Prostate gland (tissue), 2 donors: ENCODE measurements at regions not wholly inside any gene's neighbourhood (a gene's known extent, or its start where the extent isn't known, plus 50 kb on each side); places are given as distances from the start of the nearest gene placed in this dataset.
A peak's percentile ranks its signal among the peaks of the same experiment; 100 is the strongest.

Source experiments
- DNase-seq: peaks from one replicate; pipeline ENCODE4 v3.0.0-alpha.2; 2019; ENCODE audit warnings: low spot score
- H3K27ac ChIP-seq, 2 donors: fragments of 200-600 bp; sonication (generic); 2 replicates each; pipeline ENCODE4 v1.5.1; 2017 to 2019
- H3K27me3 ChIP-seq: fragments of 200-600 bp; sonication (generic); replicated peaks from 2 replicates; pipeline ENCODE4 v1.5.1; 2019; ENCODE audit not compliant: insufficient read depth
- H3K36me3 ChIP-seq, 2 donors: fragments of 200-600 bp; sonication (generic); 1 replicate in 1 of 2; 2 replicates in 1 of 2; pipeline versions ENCODE4 v1.5.1 to v1.8.1; 2017 to 2019
- H3K4me1 ChIP-seq: fragments of 200-600 bp; sonication (generic); replicated peaks from 2 replicates; pipeline ENCODE4 v1.5.1; 2019
- H3K4me3 ChIP-seq, 2 donors: fragments of 200-600 bp; sonication (generic); 2 replicates each; pipeline ENCODE4 v1.5.1; 2017 to 2019
- H3K9me3 ChIP-seq: fragments of 200-600 bp; sonication (generic); 2 replicates; pipeline ENCODE4 v1.5.1; 2017
- CTCF ChIP-seq, 4 experiments: fragments of 200-600 bp in 2 of 4; fragments of 450-650 bp in 2 of 4; sonication (generic) in 2 of 4; IDR thresholded peaks; 1 replicate in 3 of 4; 2 replicates in 1 of 4; pipeline ENCODE4 v1.5.1; 2016 to 2019; ENCODE audit warnings: antibody characterized with exemption in 4 of 4, mild to moderate bottlenecking in 2 of 4, moderate library complexity in 2 of 4
- POLR2A ChIP-seq: fragments of 450-650 bp; IDR thresholded peaks from one replicate; pipeline ENCODE4 v1.6.1; 2016; ENCODE audit warnings: antibody characterized with exemption, mild to moderate bottlenecking
- POLR2AphosphoS5 ChIP-seq: sonication (generic); formaldehyde crosslinking; IDR thresholded peaks from one replicate; pipeline ENCODE4 v1.6.1; 2017; ENCODE audit warnings: antibody characterized with exemption
- WGBS: methylation state at CpG from one replicate; pipeline ENCODE4 v1.1.5; 2018; 5-methylcytosine and 5-hydroxymethylcytosine counted together
- intact Hi-C: fragments of 100-400 bp; cut with DNase I; formaldehyde crosslinking; loops from one replicate; pipeline ENCODE4 v1.14.2; 2022

- Histone ChIP-seq H3K9me3 (no peaks in the 10 kb centered on the region), H3K27ac (no peak overlapping the region), H3K36me3 (no peaks in the 10 kb centered on the region), H3K4me3 (no peak overlapping the region), H3K27me3 (no peaks in the 10 kb centered on the region), H3K4me1 (no peaks in the 10 kb centered on the region)
- TF ChIP-seq CTCF (IDR thresholded peaks at IDR 0.05): no peak
- TF ChIP-seq POLR2AphosphoS5: no peak
- no peak for TF ChIP-seq POLR2A
- no peak for DNase-seq
- intact Hi-C loops: no loop called here
- WGBS: 72% methylated on average over 3 of the region's 3 CpGs
Measured at GRCh38 chrX:8873956-8874355, 72.8 kb upstream of the FAM9A start.

DNA sequence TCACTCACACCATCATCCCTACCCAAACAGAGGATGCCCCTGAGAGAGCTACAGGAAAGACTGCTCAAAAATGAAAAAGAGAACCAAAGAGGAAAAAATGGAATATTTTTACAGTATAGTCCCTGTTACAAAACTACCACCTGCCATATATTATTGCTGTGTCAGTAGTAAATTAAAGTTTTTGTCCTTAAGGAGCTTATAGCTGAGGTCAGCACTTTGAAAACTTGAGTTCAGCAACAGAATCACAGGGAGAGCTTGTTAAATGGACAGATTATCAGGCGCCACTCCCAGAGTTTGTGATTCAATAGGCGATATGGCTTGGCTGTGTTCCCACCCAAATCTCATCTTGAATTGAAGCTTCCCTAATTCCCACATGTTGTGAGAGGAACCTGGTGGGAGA lies 71.9 kb upstream of the FAM9A start:
- no peak for DNase-seq
- no peak overlapping the region for H3K4me3 ChIP-seq
- no peaks in the 10 kb centered on the region for H3K4me1 ChIP-seq
- intact Hi-C loops: no loop called here
- H3K27ac ChIP-seq: no peak overlapping the region
- no peaks in the 10 kb centered on the region for H3K9me3 ChIP-seq
- H3K27me3 ChIP-seq: no peaks in the 10 kb centered on the region
- 81% methylated on average over 2 of the region's 2 CpGs for WGBS
- TF ChIP-seq POLR2A (no peak), CTCF (IDR thresholded peaks at IDR 0.05) (no peak), POLR2AphosphoS5 (no peak)
- H3K36me3 ChIP-seq: no peaks in the 10 kb centered on the region

GRCh38 chrX:8870411-8870810 lies 69.2 kb upstream of the FAM9A start:
- intact Hi-C loops: no loop called here
- no peaks in the 10 kb centered on the region for H3K36me3 ChIP-seq
- H3K4me3 ChIP-seq: no peak overlapping the region
- 55% methylated on average over 3 of the region's 3 CpGs for WGBS
- H3K27me3 ChIP-seq: no peaks in the 10 kb centered on the region
- no peak for TF ChIP-seq CTCF (IDR thresholded peaks at IDR 0.05)
- TF ChIP-seq POLR2AphosphoS5: no peak
- no peak for TF ChIP-seq POLR2A
- H3K4me1 ChIP-seq: no peaks in the 10 kb centered on the region
- no peak for DNase-seq
- H3K27ac ChIP-seq: no peak overlapping the region
- H3K9me3 ChIP-seq: no peaks in the 10 kb centered on the region

DNA sequence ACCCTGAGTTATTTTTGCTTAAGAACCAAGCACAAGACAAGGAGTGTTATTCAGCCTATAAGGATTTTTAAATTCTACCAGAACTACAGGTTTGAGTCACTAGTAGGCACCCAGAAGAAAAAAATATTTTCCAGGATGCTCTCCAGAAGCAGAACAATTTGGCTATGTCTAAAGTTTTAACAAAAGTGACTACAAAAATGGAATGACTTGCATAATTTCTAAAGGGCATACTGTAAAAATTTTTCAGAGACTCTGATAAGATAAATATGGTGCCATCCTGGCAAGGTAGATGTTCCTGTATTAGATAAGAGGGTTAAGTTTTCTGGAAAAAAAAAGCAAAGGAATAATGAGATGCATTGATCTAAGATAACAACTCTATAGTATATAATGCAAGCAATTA lies 68.6 kb upstream of the FAM9A start:
- Histone ChIP-seq H3K4me3 (no peak overlapping the region), H3K36me3 (no peaks in the 10 kb centered on the region), H3K4me1 (no peaks in the 10 kb centered on the region), H3K9me3 (no peaks in the 10 kb centered on the region), H3K27me3 (no peaks in the 10 kb centered on the region), H3K27ac (no peak overlapping the region)
- intact Hi-C loops: no loop called here
- no peak for DNase-seq
- TF ChIP-seq POLR2AphosphoS5 (no peak), CTCF (IDR thresholded peaks at IDR 0.05) (no peak), POLR2A (no peak)

DNA sequence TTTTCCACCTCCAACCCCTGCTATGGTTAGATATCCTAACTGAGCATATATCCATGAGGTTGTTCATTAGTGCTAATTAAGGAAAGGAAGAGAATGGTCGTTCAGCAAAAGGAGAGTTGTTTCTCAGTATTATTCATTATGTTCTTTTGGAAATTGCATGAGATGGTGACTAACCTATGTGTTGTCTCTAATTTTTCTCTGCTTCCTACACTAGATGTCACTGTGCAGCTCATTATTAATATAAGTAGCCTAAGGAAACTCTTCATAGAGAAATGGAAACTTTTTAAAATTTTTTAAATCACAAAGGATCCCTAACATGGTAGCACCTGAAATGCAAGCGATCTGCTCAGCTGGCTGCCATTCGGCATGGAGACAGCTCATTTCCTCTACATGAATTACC lies 67.7 kb upstream of the FAM9A start:
- H3K27me3 ChIP-seq: no peaks in the 10 kb centered on the region
- 18% methylated on average over 3 of the region's 3 CpGs for WGBS
- H3K9me3 ChIP-seq: no peaks in the 10 kb centered on the region
- intact Hi-C loops: no loop called here
- TF ChIP-seq POLR2A: no peak
- no peak for TF ChIP-seq POLR2AphosphoS5
- TF ChIP-seq CTCF (IDR thresholded peaks at IDR 0.05): peak in 3 of 4 experiments; percentile 6 to 25 (median 18)
- H3K4me3 ChIP-seq: no peak overlapping the region
- H3K36me3 ChIP-seq: no peaks in the 10 kb centered on the region
- H3K4me1 ChIP-seq: no peaks in the 10 kb centered on the region
- H3K27ac ChIP-seq: no peak overlapping the region
- DNase-seq: no peak
